Peyer's patch (tissue), 4 donors: ENCODE measurements at regions not wholly inside any gene's neighbourhood (a gene's known extent, or its start where the extent isn't known, plus 50 kb on each side); places are given as distances from the start of the nearest gene placed in this dataset.

Experiments
- DNase-seq, 3 donors: peaks; one replicate each; pipeline ENCODE4 v3.0.0-alpha.2; 2017 to 2019
- H3K27ac ChIP-seq, 4 donors: fragments of 200-600 bp; sonication (generic); one replicate each; pipeline ENCODE4 v1.5.1; 2016 to 2019
- H3K27me3 ChIP-seq, 2 donors: fragments of 200-600 bp; sonication (generic); one replicate each; pipeline ENCODE4 v1.5.1; 2019
- H3K36me3 ChIP-seq, 3 donors: fragments of 200-600 bp; sonication (generic); one replicate each; pipeline ENCODE4 v1.5.1; 2016 to 2019
- H3K4me1 ChIP-seq, 4 donors: fragments of 200-600 bp; sonication (generic); one replicate each; pipeline ENCODE4 v1.5.1; 2016 to 2019
- H3K4me3 ChIP-seq, 4 donors: fragments of 200-600 bp; sonication (generic); 1 replicate in 3 of 4; 2 replicates in 1 of 4; pipeline ENCODE4 v1.5.1; 2016 to 2019; ENCODE audit warnings: mild to moderate bottlenecking in 1 of 4
- H3K9me3 ChIP-seq, 4 donors: fragments of 200-600 bp; sonication (generic); one replicate each; pipeline ENCODE4 v1.5.1; 2016 to 2019; ENCODE audit warnings: mild to moderate bottlenecking in 1 of 4
- POLR2A ChIP-seq, 2 donors: fragments of 450-650 bp; IDR thresholded peaks; one replicate each; pipeline ENCODE4 v1.5.1; 2017; ENCODE audit warnings: antibody characterized with exemption in 2 of 2, mild to moderate bottlenecking in 2 of 2, moderate library complexity in 2 of 2
- TF ChIP-seq, protein P1 (sequence below), 6 experiments: fragments of 450-650 bp in 4 of 6; fragments of 200-600 bp in 2 of 6; sonication (generic) in 1 of 6; IDR thresholded peaks; one replicate each; pipeline ENCODE4 v1.5.1; 2017 to 2019; ENCODE audit warnings: antibody characterized with exemption in 6 of 6, mild to moderate bottlenecking in 3 of 6, moderate library complexity in 1 of 6

DNA sequence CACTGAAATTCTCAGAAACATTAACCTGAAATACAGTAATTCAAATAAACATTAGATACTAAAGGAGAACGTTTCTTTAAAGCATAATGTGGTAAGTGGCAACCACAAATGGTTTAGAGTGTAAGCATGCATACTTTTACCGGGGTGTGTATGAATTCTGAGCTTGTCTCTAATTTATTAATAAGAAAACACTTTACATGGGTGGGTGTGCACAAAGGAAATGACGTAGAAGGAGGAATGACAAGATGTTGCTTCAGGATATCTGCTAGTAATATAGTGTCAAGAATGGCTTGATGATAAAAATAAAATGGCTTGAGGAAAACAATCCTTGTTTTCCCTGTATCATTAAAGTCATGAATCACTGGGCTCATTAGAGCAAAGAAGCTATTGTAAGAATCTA is 92.5 kb downstream of the ARL4A start:
- H3K9me3 ChIP-seq, result no peaks in the 10 kb centered on the region
- H3K27ac ChIP-seq, result no peak overlapping the region
- no peaks in the 10 kb centered on the region for H3K36me3 ChIP-seq
- TF ChIP-seq, protein P1, sequence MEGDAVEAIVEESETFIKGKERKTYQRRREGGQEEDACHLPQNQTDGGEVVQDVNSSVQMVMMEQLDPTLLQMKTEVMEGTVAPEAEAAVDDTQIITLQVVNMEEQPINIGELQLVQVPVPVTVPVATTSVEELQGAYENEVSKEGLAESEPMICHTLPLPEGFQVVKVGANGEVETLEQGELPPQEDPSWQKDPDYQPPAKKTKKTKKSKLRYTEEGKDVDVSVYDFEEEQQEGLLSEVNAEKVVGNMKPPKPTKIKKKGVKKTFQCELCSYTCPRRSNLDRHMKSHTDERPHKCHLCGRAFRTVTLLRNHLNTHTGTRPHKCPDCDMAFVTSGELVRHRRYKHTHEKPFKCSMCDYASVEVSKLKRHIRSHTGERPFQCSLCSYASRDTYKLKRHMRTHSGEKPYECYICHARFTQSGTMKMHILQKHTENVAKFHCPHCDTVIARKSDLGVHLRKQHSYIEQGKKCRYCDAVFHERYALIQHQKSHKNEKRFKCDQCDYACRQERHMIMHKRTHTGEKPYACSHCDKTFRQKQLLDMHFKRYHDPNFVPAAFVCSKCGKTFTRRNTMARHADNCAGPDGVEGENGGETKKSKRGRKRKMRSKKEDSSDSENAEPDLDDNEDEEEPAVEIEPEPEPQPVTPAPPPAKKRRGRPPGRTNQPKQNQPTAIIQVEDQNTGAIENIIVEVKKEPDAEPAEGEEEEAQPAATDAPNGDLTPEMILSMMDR (IDR thresholded peaks at IDR 0.05), result no peak
- no peak for TF ChIP-seq POLR2A (IDR thresholded peaks at IDR 0.05)
- H3K27me3 ChIP-seq, result no peaks in the 10 kb centered on the region
- no peak overlapping the region for H3K4me3 ChIP-seq
- no peak for DNase-seq
- H3K4me1 ChIP-seq, result no peaks in the 10 kb centered on the region

GRCh38 chr7:12783421-12784095 is 96.1 kb downstream of the ARL4A start:
- no peak for TF ChIP-seq POLR2A (IDR thresholded peaks at IDR 0.05)
- TF ChIP-seq, protein P1 (IDR thresholded peaks at IDR 0.05), result no peak
- Histone ChIP-seq H3K9me3 (no peaks in the 10 kb centered on the region), H3K27ac (no peak overlapping the region), H3K4me1 (no peaks in the 10 kb centered on the region), H3K36me3 (no peaks in the 10 kb centered on the region), H3K4me3 (no peak overlapping the region), H3K27me3 (no peaks in the 10 kb centered on the region)
- DNase-seq, result no peak

DNA sequence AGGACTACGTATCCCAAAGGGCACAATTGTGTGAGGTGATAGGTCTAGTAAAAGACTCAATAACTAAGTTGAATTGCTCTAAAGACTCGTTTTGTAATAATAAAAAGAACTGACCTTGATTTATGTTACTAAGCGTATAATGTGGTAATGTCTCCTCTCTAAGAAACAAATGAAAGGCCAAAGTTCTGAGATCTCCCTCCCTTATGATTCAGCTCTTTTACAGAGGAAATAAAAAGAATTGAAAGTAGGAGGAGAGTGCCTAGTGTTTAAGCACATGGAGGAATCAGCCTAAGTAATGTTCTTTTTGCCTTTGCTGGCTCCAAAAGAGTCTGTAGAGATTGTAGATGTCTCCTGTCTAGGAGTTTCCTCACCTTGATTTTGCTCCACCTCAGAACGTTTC is 98.0 kb downstream of the ARL4A start:
- no peaks in the 10 kb centered on the region for H3K9me3 ChIP-seq
- no peak overlapping the region for H3K4me3 ChIP-seq
- peak overlapping the region in 3 of 4 donors; percentile 52 to 87 (median 62) for H3K27ac ChIP-seq
- no peaks in the 10 kb centered on the region for H3K36me3 ChIP-seq
- TF ChIP-seq POLR2A (IDR thresholded peaks at IDR 0.05), result no peak
- TF ChIP-seq, protein P1 (IDR thresholded peaks at IDR 0.05), result peak in 3 of 6 experiments; percentile 16 to 46 (median 38)
- no peaks in the 10 kb centered on the region for H3K27me3 ChIP-seq
- no peaks in the 10 kb centered on the region for H3K4me1 ChIP-seq
- DNase-seq, result no peak

DNA sequence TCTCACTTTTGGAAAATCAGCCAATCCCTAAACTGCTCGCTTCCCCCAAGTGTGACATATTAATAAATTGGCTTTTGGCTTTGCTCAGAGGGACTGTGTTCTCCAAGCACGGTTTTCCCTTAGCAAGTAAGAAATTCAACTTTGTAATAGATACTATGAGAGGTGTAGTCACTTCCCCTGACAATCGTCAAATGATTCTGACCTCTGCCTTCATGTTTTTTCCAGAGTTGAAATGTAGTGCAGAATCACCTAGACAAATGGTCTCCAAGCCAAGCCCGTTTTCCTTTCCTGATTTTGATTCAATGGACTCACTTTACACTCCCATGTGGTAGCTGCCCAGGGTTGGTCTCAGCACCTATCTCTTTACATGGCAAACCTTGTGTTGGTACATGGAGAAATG is 99.1 kb downstream of the ARL4A start:
- no peak for DNase-seq
- no peaks in the 10 kb centered on the region for H3K36me3 ChIP-seq
- no peaks in the 10 kb centered on the region for H3K4me1 ChIP-seq
- no peak for TF ChIP-seq POLR2A (IDR thresholded peaks at IDR 0.05)
- TF ChIP-seq, protein P1 (IDR thresholded peaks at IDR 0.05), result no peak
- H3K27ac ChIP-seq, result peak overlapping the region in 1 of 4 donors; percentile 87
- H3K9me3 ChIP-seq, result no peaks in the 10 kb centered on the region
- no peaks in the 10 kb centered on the region for H3K27me3 ChIP-seq
- H3K4me3 ChIP-seq, result no peak overlapping the region

- Histone ChIP-seq H3K27me3 (no peaks in the 10 kb centered on the region), H3K27ac (no peak overlapping the region), H3K9me3 (no peaks in the 10 kb centered on the region), H3K4me3 (no peak overlapping the region), H3K4me1 (no peaks in the 10 kb centered on the region), H3K36me3 (no peaks in the 10 kb centered on the region)
- no peak for DNase-seq
- TF ChIP-seq, protein P1 (IDR thresholded peaks at IDR 0.05), result no peak
- TF ChIP-seq POLR2A (IDR thresholded peaks at IDR 0.05), result no peak
Measured at GRCh38 chr7:12788171-12788570, 100.7 kb downstream of the ARL4A start.
